ENCODE measurements at regions not wholly inside any gene's neighbourhood (a gene's known extent, or its start where the extent isn't known, plus 50 kb on each side); places are given as distances from the start of the nearest gene placed in this dataset.

- TF ChIP-seq CTCF (IDR thresholded peaks at IDR 0.05) (no peak), POLR2A (IDR thresholded peaks at IDR 0.05) (no peak)
Observed at GRCh38 chr1:244306544-244306943, 145.2 kb downstream of the ADSS2 start.
